Amygdala (tissue), 56 donors: ENCODE measurements at regions not wholly inside any gene's neighbourhood (a gene's known extent, or its start where the extent isn't known, plus 50 kb on each side); places are given as distances from the start of the nearest gene placed in this dataset.

Source experiments
- DNase-seq, 56 donors: peaks; one replicate each; lab custom pipeline; 2025; lab: John Stamatoyannopoulos, UW

- DNase-seq, result no peak
These were observed 598.0 kb upstream of the SOX11 start for GRCh38 chr2:5094192-5094591.

- DNase-seq, result no peak
These were observed 593.9 kb upstream of the SOX11 start for GRCh38 chr2:5098286-5098685.

- DNase-seq, result no peak
These were observed 589.4 kb upstream of the SOX11 start for GRCh38 chr2:5102823-5103222.

- no peak for DNase-seq
These were observed 580.6 kb upstream of the SOX11 start for GRCh38 chr2:5111581-5111980.

- no peak for DNase-seq
These were observed 573.1 kb upstream of the SOX11 start for GRCh38 chr2:5119046-5119445.

- no peak for DNase-seq
These were observed 571.1 kb upstream of the SOX11 start for GRCh38 chr2:5121121-5121520.

GRCh38 chr2:5121642-5122041 is 570.5 kb upstream of the SOX11 start:
- DNase-seq, result no peak

GRCh38 chr2:5123582-5124196 is 568.5 kb upstream of the SOX11 start:
- DNase-seq, result no peak

GRCh38 chr2:5125017-5125730 is 567.0 kb upstream of the SOX11 start:
- DNase-seq, result no peak

GRCh38 chr2:5132281-5132680 is 559.9 kb upstream of the SOX11 start:
- no peak for DNase-seq

GRCh38 chr2:5140347-5140746 is 551.8 kb upstream of the SOX11 start:
- no peak for DNase-seq

- DNase-seq, result no peak
These were observed 548.0 kb upstream of the SOX11 start for GRCh38 chr2:5144159-5144558.

GRCh38 chr2:5145053-5145452 is 547.1 kb upstream of the SOX11 start:
- DNase-seq, result no peak

- no peak for DNase-seq
These were observed 546.4 kb upstream of the SOX11 start for GRCh38 chr2:5145801-5146200.

GRCh38 chr2:5148392-5149085 is 543.6 kb upstream of the SOX11 start:
- DNase-seq, result no peak

GRCh38 chr2:5150871-5151270 is 541.3 kb upstream of the SOX11 start:
- no peak for DNase-seq

- DNase-seq, result no peak
These were observed 527.2 kb upstream of the SOX11 start for GRCh38 chr2:5164776-5165525.

- DNase-seq, result no peak
These were observed 519.3 kb upstream of the SOX11 start for GRCh38 chr2:5172923-5173322.

GRCh38 chr2:5173876-5174535 is 518.2 kb upstream of the SOX11 start:
- DNase-seq, result no peak

- DNase-seq, result no peak
These were observed 517.0 kb upstream of the SOX11 start for GRCh38 chr2:5175231-5175630.

GRCh38 chr2:5176764-5177163 is 515.4 kb upstream of the SOX11 start:
- DNase-seq, result no peak
